C4-2B (cell line): ENCODE measurements at regions not wholly inside any gene's neighbourhood (a gene's known extent, or its start where the extent isn't known, plus 50 kb on each side); places are given as distances from the start of the nearest gene placed in this dataset.

Source experiments
- CTCF ChIP-seq: fragments of 450-650 bp; conservative IDR thresholded peaks from 2 replicates; pipeline ENCODE4 v1.5.1; 2017; ENCODE audit warnings: mild to moderate bottlenecking
- ZFX ChIP-seq: fragments of 450-650 bp; IDR thresholded peaks from 2 replicates; pipeline ENCODE4 v1.6.1; 2017

GRCh38 chr6:78430521-78430920 is 436.8 kb upstream of the IRAK1BP1 start:
- TF ChIP-seq CTCF (no peak), ZFX (no peak)
